Neural cell (in vitro differentiated cells): ENCODE measurements at regions not wholly inside any gene's neighbourhood (a gene's known extent, or its start where the extent isn't known, plus 50 kb on each side); places are given as distances from the start of the nearest gene placed in this dataset.

Source experiments
- H2AFZ ChIP-seq: fragments of 200-600, 300-800 bp; sonication (generic), shearing (Covaris generic); 2 replicates; pipeline ENCODE4 v1.6.0; 2014; ENCODE audit warnings: low read depth, mild to moderate bottlenecking, antibody characterized with exemption, low read length, moderate library complexity
- H3F3A ChIP-seq: fragments of 200-600 bp; shearing (Covaris generic); 2 replicates; pipeline ENCODE4 v1.6.1; 2016; ENCODE audit warnings: mild to moderate bottlenecking, moderate library complexity, mixed read lengths, antibody characterized with exemption, low read length; ENCODE audit not compliant: insufficient read depth, poor library complexity, severe bottlenecking
- H3K27ac ChIP-seq: fragments of 200-600, 300-800 bp; sonication (generic), shearing (Covaris generic); 2 replicates; pipeline ENCODE4 v1.5.1; 2014; ENCODE audit warnings: mild to moderate bottlenecking, low read length, moderate library complexity
- H3K27me3 ChIP-seq: fragments of 300-800, 200-600 bp; sonication (generic), shearing (Covaris generic); 2 replicates; pipeline ENCODE4 v1.6.0; 2014; ENCODE audit warnings: mild to moderate bottlenecking, low read depth, low read length, moderate library complexity; ENCODE audit not compliant: insufficient read depth
- H3K36me3 ChIP-seq: fragments of 300-800, 200-600 bp; sonication (generic), shearing (Covaris generic); 2 replicates; pipeline ENCODE4 v1.5.1; 2014; ENCODE audit warnings: mild to moderate bottlenecking, antibody characterized with exemption, low read length, moderate library complexity; ENCODE audit not compliant: insufficient read depth
- H3K4me2 ChIP-seq: fragments of 300-800, 200-600 bp; sonication (generic), shearing (Covaris generic); 2 replicates; pipeline ENCODE4 v1.6.0; 2014; ENCODE audit warnings: mild to moderate bottlenecking, low read length
- H3K4me3 ChIP-seq: fragments of 300-800, 200-600 bp; sonication (generic), shearing (Covaris generic); 2 replicates; pipeline ENCODE4 v1.5.1; 2014; ENCODE audit warnings: mild to moderate bottlenecking, low read length, moderate library complexity
- H3K79me2 ChIP-seq: fragments of 200-600 bp; shearing (Covaris generic); replicated peaks from 2 replicates; pipeline ENCODE4 v1.6.0; 2014; ENCODE audit warnings: mild to moderate bottlenecking, low read length, moderate library complexity; ENCODE audit not compliant: insufficient read depth
- H3K9ac ChIP-seq: fragments of 300-800, 200-600 bp; sonication (generic), shearing (Covaris generic); 2 replicates; pipeline ENCODE4 v1.6.1; 2016; ENCODE audit warnings: mild to moderate bottlenecking, low read length, mixed read lengths
- H3K9me2 ChIP-seq: fragments of 200-600 bp; shearing (Covaris generic); 2 replicates; pipeline ENCODE4 v1.6.1; 2016; ENCODE audit warnings: mild to moderate bottlenecking, low read length, mixed read lengths; ENCODE audit not compliant: insufficient read depth
- H3K9me3 ChIP-seq: fragments of 200-600, 300-800 bp; sonication (generic), shearing (Covaris generic); 2 replicates; pipeline ENCODE4 v1.6.1; 2016; ENCODE audit warnings: mild to moderate bottlenecking, mixed run types, low read length, moderate library complexity, mixed read lengths
- H4K20me1 ChIP-seq: fragments of 200-600 bp; shearing (Covaris generic); 2 replicates; pipeline ENCODE4 v1.6.1; 2016; ENCODE audit warnings: mild to moderate bottlenecking, mixed run types; ENCODE audit not compliant: insufficient read depth
- EP300 ChIP-seq: fragments of 450-650 bp; conservative IDR thresholded peaks from 2 replicates; pipeline ENCODE4 v1.6.1; 2014; ENCODE audit warnings: antibody characterized with exemption, mild to moderate bottlenecking, moderate library complexity; ENCODE audit not compliant: poor library complexity, severe bottlenecking
- EZH2 ChIP-seq: fragments of 200-600, 300-800 bp; shearing (Covaris generic), sonication (generic); IDR thresholded peaks from 2 replicates; pipeline ENCODE4 v1.6.1; 2014; ENCODE audit warnings: antibody characterized with exemption, low read length, borderline replicate concordance, mild to moderate bottlenecking; ENCODE audit not compliant: insufficient read depth, poor library complexity, severe bottlenecking
- MXI1 ChIP-seq: fragments of 450-650 bp; conservative IDR thresholded peaks from 2 replicates; pipeline ENCODE4 v1.6.1; 2014; ENCODE audit warnings: antibody characterized with exemption, mild to moderate bottlenecking; ENCODE audit not compliant: poor library complexity, severe bottlenecking
- POLR2AphosphoS5 ChIP-seq: IDR thresholded peaks from 2 replicates; pipeline ENCODE4 v1.6.1; 2012
- RAD21 ChIP-seq: fragments of 450-650 bp; conservative IDR thresholded peaks from 2 replicates; pipeline ENCODE4 v1.6.1; 2014; ENCODE audit warnings: antibody characterized with exemption, mild to moderate bottlenecking, moderate library complexity
- SMC3 ChIP-seq: fragments of 450-650 bp; conservative IDR thresholded peaks from 2 replicates; pipeline ENCODE4 v1.6.1; 2014; ENCODE audit warnings: antibody characterized with exemption, mild to moderate bottlenecking, moderate library complexity; ENCODE audit not compliant: poor library complexity
- TAF1 ChIP-seq: IDR thresholded peaks from 2 replicates; pipeline ENCODE4 v1.6.1; 2012; ENCODE audit warnings: low read depth
- TF ChIP-seq, protein P1 (sequence below): fragments of 450-650 bp; IDR thresholded peaks from 2 replicates; pipeline ENCODE4 v1.5.1; 2014; ENCODE audit warnings: antibody characterized with exemption, mild to moderate bottlenecking, moderate library complexity; ENCODE audit not compliant: poor library complexity, severe bottlenecking
- TF ChIP-seq, protein P2 (sequence below): IDR thresholded peaks from 2 replicates; pipeline ENCODE4 v1.6.1; 2012; ENCODE audit warnings: borderline replicate concordance

DNA sequence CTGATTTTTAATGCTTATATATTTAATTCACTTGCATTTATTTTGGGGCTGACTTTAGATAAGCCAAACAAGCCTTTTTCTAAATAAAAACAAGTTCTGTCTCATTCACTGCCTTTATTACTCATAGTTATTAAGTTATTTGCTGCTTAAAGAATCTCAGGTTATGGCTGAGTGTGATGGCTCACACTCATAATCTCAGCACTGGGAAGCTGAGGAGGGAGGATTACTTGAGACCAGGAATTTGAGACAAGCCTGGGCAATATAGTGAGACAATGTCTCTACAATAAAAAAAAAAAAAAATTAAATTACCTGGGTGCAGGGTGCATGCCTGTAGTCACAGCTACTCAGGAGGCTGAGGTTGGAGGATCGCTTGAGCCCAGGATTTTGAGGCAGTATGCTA, 85.0 kb upstream of the MAN2A1 start:
- H2AFZ ChIP-seq, result no peak overlapping the region
- no peaks in the 10 kb centered on the region for H3K79me2 ChIP-seq
- H3F3A ChIP-seq, result no peaks in the 10 kb centered on the region
- H3K9me2 ChIP-seq, result no peaks in the 10 kb centered on the region
- no peaks in the 10 kb centered on the region for H4K20me1 ChIP-seq
- H3K36me3 ChIP-seq, result no peaks in the 10 kb centered on the region
- no peaks in the 10 kb centered on the region for H3K27me3 ChIP-seq
- no peak overlapping the region for H3K4me2 ChIP-seq
- H3K9me3 ChIP-seq, result no peaks in the 10 kb centered on the region
- H3K4me3 ChIP-seq, result no peak overlapping the region
- no peak overlapping the region for H3K27ac ChIP-seq
- no peak overlapping the region for H3K9ac ChIP-seq
- TF ChIP-seq RAD21 (no peak), TAF1 (no peak), EZH2 (no peak), POLR2AphosphoS5 (no peak), EP300 (no peak), MXI1 (no peak), SMC3 (no peak)
- TF ChIP-seq, protein P1, sequence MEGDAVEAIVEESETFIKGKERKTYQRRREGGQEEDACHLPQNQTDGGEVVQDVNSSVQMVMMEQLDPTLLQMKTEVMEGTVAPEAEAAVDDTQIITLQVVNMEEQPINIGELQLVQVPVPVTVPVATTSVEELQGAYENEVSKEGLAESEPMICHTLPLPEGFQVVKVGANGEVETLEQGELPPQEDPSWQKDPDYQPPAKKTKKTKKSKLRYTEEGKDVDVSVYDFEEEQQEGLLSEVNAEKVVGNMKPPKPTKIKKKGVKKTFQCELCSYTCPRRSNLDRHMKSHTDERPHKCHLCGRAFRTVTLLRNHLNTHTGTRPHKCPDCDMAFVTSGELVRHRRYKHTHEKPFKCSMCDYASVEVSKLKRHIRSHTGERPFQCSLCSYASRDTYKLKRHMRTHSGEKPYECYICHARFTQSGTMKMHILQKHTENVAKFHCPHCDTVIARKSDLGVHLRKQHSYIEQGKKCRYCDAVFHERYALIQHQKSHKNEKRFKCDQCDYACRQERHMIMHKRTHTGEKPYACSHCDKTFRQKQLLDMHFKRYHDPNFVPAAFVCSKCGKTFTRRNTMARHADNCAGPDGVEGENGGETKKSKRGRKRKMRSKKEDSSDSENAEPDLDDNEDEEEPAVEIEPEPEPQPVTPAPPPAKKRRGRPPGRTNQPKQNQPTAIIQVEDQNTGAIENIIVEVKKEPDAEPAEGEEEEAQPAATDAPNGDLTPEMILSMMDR, result no peak
- TF ChIP-seq, protein P2, sequence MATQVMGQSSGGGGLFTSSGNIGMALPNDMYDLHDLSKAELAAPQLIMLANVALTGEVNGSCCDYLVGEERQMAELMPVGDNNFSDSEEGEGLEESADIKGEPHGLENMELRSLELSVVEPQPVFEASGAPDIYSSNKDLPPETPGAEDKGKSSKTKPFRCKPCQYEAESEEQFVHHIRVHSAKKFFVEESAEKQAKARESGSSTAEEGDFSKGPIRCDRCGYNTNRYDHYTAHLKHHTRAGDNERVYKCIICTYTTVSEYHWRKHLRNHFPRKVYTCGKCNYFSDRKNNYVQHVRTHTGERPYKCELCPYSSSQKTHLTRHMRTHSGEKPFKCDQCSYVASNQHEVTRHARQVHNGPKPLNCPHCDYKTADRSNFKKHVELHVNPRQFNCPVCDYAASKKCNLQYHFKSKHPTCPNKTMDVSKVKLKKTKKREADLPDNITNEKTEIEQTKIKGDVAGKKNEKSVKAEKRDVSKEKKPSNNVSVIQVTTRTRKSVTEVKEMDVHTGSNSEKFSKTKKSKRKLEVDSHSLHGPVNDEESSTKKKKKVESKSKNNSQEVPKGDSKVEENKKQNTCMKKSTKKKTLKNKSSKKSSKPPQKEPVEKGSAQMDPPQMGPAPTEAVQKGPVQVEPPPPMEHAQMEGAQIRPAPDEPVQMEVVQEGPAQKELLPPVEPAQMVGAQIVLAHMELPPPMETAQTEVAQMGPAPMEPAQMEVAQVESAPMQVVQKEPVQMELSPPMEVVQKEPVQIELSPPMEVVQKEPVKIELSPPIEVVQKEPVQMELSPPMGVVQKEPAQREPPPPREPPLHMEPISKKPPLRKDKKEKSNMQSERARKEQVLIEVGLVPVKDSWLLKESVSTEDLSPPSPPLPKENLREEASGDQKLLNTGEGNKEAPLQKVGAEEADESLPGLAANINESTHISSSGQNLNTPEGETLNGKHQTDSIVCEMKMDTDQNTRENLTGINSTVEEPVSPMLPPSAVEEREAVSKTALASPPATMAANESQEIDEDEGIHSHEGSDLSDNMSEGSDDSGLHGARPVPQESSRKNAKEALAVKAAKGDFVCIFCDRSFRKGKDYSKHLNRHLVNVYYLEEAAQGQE, result no peak

DNA sequence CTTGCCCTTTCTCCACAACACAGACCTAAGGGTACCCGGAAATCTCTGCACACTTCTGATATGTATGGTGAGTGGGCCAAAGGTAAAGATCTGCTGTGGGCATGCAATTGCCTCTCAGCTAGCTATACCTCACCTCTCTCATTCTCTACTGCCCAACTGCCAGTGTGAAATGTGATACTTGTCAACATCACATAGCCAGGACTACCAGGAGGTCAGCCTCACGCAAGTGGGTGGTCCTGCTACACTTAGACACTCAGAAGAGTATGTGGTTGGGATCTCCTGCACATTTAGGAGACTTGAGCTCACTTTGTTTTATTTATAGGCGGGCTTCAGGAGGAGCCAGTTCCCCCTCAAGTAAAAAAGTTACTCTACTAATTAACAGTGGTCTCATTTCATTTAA, 88.0 kb upstream of the MAN2A1 start:
- TF ChIP-seq EZH2 (no peak), SMC3 (no peak), RAD21 (no peak), EP300 (no peak), TAF1 (no peak), POLR2AphosphoS5 (no peak), MXI1 (no peak)
- TF ChIP-seq, protein P1, result no peak
- TF ChIP-seq, protein P2, result no peak
- H3K4me2 ChIP-seq, result no peak overlapping the region
- H3F3A ChIP-seq, result no peaks in the 10 kb centered on the region
- no peaks in the 10 kb centered on the region for H3K36me3 ChIP-seq
- no peak overlapping the region for H3K27ac ChIP-seq
- H3K9ac ChIP-seq, result no peak overlapping the region
- no peak overlapping the region for H3K4me3 ChIP-seq
- no peaks in the 10 kb centered on the region for H3K79me2 ChIP-seq
- H2AFZ ChIP-seq, result no peak overlapping the region
- H3K27me3 ChIP-seq, result no peaks in the 10 kb centered on the region
- no peaks in the 10 kb centered on the region for H4K20me1 ChIP-seq
- H3K9me2 ChIP-seq, result no peaks in the 10 kb centered on the region
- H3K9me3 ChIP-seq, result no peaks in the 10 kb centered on the region
